ENCODE measurements at regions not wholly inside any gene's neighbourhood (a gene's known extent, or its start where the extent isn't known, plus 50 kb on each side); places are given as distances from the start of the nearest gene placed in this dataset.

- TF ChIP-seq, protein P1, sequence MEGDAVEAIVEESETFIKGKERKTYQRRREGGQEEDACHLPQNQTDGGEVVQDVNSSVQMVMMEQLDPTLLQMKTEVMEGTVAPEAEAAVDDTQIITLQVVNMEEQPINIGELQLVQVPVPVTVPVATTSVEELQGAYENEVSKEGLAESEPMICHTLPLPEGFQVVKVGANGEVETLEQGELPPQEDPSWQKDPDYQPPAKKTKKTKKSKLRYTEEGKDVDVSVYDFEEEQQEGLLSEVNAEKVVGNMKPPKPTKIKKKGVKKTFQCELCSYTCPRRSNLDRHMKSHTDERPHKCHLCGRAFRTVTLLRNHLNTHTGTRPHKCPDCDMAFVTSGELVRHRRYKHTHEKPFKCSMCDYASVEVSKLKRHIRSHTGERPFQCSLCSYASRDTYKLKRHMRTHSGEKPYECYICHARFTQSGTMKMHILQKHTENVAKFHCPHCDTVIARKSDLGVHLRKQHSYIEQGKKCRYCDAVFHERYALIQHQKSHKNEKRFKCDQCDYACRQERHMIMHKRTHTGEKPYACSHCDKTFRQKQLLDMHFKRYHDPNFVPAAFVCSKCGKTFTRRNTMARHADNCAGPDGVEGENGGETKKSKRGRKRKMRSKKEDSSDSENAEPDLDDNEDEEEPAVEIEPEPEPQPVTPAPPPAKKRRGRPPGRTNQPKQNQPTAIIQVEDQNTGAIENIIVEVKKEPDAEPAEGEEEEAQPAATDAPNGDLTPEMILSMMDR (IDR thresholded peaks at IDR 0.05): no peak
- TF ChIP-seq EP300 (IDR thresholded peaks at IDR 0.05; ENCODE audit: low read depth): no peak
- no peak for TF ChIP-seq POLR2AphosphoS5 (IDR thresholded peaks at IDR 0.05)
These were observed 607.5 kb downstream of the ISL1 start for GRCh38 chr5:51990661-51991180.
